C4-2B (cell line): ENCODE measurements at regions not wholly inside any gene's neighbourhood (a gene's known extent, or its start where the extent isn't known, plus 50 kb on each side); places are given as distances from the start of the nearest gene placed in this dataset.

ENCODE experiments used
- CTCF ChIP-seq: fragments of 450-650 bp; conservative IDR thresholded peaks from 2 replicates; pipeline ENCODE4 v1.5.1; 2017; ENCODE audit warnings: mild to moderate bottlenecking
- ZFX ChIP-seq: fragments of 450-650 bp; IDR thresholded peaks from 2 replicates; pipeline ENCODE4 v1.6.1; 2017

DNA sequence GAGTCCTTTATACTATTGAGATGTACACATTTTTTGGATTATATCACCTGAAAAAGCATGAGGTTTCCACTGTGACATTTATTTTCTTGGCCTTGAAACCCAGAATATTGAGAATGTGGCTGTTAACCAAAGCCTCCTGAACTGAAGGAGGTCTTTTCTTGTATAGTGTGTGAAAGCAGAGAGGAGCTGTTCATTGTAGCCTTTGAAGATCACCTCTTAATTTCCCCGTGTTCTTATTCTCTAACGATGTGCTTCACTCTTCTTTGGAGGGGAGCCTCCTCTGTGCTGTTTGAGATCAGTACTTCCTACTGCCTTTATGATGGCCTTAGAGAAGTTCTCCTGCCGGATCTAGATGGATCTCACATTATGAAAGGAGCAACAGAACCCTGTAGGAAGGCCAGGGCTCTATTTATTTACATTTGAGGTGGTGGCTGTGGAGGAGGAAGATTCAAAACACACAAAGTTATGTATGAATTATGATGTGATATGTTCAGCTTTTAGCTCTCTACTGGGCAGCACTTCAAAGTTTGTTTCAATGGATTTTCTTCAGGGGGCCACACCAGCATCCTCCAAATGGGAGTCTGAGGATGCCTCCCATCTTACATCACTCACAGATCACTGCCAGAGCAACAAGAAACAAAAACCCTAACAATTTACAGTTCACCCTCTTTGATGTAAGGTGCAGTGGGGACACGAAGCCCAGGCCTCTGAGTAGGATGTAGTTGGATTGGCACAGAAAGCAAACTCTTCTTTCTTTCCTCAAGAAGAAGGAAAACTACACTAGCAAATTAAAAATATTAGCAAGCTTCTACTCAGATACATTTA is 322.3 kb downstream of the DLEU7 start:
- TF ChIP-seq CTCF (no peak), ZFX (no peak)
